HG02840 (cell line): ENCODE measurements at regions not wholly inside any gene's neighbourhood (a gene's known extent, or its start where the extent isn't known, plus 50 kb on each side); places are given as distances from the start of the nearest gene placed in this dataset.
"Not testable (repeated sequence)": the region's sequence is repeated elsewhere in the genome, so short reads cannot be mapped to it uniquely, and the experiment has no call there.

Experiments used
- ATAC-seq: cut with Tn5 transposase; IDR thresholded peaks from one replicate; pipeline ENCODE4 v1.9.1; 2021; ENCODE audit warnings: mild to moderate bottlenecking, moderate library complexity, moderate number of reproducible peaks; ENCODE audit not compliant: unreplicated experiment, low FRiP score

GRCh38 chr9:90141723-90142122, 500.9 kb downstream of the DIRAS2 start:
- no peak for ATAC-seq

DNA sequence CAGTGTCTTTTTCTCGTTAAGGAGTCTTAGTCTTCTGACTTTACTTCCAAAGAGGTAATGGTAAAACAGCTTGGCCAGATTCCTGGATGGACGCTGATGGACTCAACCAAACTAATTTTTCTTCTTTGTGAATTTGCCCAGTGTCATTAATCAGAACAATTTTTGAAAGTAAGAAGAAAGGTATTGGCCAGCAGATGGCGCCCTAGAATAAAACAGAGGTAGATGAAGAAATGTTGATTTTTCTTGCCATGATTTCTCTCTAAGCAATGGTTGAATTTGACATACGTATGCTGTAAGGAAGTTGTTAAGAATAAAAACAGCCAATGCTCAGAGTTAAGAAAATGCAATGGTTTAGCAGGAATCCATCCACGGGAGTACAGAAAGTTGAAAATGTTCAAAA, 500.0 kb downstream of the DIRAS2 start:
- ATAC-seq, result no peak

GRCh38 chr9:90147426-90147825, 495.2 kb downstream of the DIRAS2 start:
- ATAC-seq, result no peak

DNA sequence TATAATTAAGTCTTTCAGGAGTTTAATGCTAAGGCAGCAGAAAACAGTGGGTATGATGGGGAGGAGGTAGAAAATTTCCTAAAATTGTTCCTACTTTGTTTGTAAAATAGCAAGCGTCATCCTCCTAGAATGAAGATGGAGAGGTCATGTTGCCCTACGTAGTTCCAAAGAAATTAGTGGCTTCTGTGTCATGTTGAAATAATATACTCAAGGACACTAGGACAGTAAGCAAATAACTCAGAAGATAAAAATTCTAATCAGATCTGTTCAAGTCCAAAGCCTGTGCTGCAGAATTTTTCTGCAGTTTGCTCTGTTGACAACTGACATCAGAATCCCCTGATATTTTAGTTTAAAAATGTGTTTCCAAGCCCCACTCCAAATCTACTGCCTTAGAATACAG, 486.3 kb downstream of the DIRAS2 start:
- ATAC-seq, result no peak

DNA sequence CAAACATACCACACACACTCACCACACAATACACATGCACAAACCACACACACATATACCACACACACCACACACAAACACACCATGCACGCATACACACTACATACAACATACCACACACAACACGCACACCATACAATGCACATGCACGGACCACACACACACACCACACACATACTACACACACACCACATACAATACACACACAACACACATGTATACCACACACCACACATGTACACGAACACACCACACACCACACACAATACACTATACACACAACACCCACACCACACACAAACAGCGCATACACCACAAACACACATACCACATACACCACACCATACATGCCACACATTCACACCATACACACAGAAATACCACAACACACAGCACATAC, 480.3 kb downstream of the DIRAS2 start:
- ATAC-seq, result no peak

DNA sequence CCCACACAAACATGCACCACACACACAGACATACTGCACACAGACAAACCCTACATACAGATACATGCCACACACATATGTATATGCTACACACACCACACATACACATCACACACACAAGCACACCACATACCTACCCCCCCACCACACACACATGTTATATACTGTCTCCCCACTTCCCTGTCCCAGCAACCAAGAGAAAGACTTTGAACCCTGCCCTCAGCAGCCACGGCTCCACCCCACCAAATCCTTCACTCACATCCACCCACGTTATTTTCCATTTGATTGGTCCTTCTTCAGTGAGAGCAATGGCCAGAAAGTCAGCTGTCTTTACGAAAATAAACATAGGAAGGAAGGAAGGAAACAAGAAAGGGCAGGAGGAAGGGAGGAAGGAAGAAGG, 479.8 kb downstream of the DIRAS2 start:
- ATAC-seq, result no peak

- no peak for ATAC-seq
Observed at GRCh38 chr9:90165281-90165680, 477.3 kb downstream of the DIRAS2 start.

- ATAC-seq, result not testable (repeated sequence)
Observed at GRCh38 chr9:90166374-90166773, 476.2 kb downstream of the DIRAS2 start.

GRCh38 chr9:90167914-90168313, 474.7 kb downstream of the DIRAS2 start:
- ATAC-seq, result no peak

GRCh38 chr9:90169490-90169889, 473.1 kb downstream of the DIRAS2 start:
- no peak for ATAC-seq

DNA sequence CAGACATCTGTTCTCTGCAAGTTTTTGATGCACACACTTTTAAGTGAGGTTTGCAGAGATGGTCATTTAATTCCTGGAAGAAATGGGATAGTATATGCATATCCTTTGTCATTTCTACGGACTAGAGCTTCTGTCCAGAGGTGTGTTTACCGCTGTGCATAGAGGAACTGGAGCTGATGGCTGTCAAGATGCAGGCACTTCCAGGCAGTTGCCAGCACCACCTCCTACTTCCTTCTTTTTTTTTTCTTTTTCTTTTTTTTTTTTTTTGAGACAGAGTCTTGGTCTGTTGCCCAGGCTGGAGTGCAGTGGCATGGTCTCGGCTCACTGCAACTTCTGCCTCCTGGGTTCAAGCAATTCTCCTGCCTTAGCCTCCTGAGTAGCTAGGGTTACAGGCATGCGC, 468.7 kb downstream of the DIRAS2 start:
- not testable (repeated sequence) for ATAC-seq

- not testable (repeated sequence) for ATAC-seq
Observed at GRCh38 chr9:90174346-90174745, 468.3 kb downstream of the DIRAS2 start.

GRCh38 chr9:90175257-90175656, 467.4 kb downstream of the DIRAS2 start:
- no peak for ATAC-seq

- ATAC-seq, result no peak
Observed at GRCh38 chr9:90175865-90176264, 466.8 kb downstream of the DIRAS2 start.

GRCh38 chr9:90176901-90177300, 465.7 kb downstream of the DIRAS2 start:
- ATAC-seq, result no peak

DNA sequence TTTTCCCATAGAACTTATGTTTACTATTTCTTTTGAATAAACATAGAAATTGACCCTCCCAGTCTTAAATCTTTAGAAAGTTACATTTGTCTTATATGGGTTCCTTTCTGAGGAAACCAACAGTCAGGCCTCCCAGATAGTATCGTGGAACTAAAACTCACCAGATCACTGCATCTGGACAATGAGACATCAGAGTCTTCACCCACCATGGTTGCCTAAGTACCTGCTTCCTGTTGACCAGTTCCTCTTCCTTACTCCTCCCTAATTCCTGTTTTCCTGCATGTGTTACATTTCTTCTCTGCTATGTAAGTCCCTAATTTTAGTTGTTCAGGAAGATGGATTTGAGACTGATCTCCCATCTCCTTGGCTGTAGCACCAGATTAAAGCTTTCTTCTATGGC, 462.2 kb downstream of the DIRAS2 start:
- ATAC-seq, result no peak

GRCh38 chr9:90188656-90189055, 454.0 kb downstream of the DIRAS2 start:
- ATAC-seq, result no peak

DNA sequence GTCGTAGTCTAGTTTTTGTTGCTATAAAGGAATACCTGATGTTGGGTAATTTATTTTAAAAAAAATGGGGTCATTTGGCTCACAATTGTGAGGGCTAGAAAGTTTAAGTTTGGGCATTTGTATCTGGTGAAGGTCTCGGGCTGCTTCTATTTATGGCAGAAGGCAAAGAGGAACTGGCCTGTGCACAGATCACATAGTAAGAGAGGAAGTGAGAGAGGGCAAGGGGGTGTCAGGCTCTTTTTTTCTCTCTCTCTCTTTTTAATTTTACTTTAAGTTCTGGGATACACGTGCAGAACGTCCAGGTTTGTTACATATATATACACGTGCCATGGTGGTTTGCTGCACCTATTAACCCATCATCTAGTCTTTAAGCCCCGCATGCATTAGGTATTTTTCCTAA, 453.3 kb downstream of the DIRAS2 start:
- no peak for ATAC-seq

DNA sequence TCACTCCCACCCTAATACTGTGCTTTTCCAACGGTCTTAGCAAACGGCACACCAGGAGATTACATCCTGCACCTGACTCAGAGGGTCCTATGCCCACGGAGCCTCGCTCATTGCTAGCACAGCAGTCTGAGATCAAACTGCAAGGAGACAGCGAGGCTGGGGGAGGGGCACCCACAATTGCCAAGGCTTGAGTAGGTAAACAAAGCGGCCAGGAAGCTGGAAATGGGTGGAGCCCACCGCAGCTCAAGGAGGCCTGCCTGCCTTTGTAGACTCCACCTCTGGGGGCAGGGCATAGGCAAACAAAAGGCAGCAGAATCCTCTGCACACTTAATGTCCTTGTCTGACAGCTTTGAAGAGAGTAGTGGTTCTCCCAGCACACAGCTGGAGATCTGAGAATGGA, 450.2 kb downstream of the DIRAS2 start:
- ATAC-seq, result not testable (repeated sequence)

GRCh38 chr9:90198956-90199355, 443.7 kb downstream of the DIRAS2 start:
- no peak for ATAC-seq

- ATAC-seq, result no peak
Observed at GRCh38 chr9:90201766-90202165, 440.9 kb downstream of the DIRAS2 start.

- ATAC-seq, result no peak
Observed at GRCh38 chr9:90204128-90204831, 438.3 kb downstream of the DIRAS2 start.

DNA sequence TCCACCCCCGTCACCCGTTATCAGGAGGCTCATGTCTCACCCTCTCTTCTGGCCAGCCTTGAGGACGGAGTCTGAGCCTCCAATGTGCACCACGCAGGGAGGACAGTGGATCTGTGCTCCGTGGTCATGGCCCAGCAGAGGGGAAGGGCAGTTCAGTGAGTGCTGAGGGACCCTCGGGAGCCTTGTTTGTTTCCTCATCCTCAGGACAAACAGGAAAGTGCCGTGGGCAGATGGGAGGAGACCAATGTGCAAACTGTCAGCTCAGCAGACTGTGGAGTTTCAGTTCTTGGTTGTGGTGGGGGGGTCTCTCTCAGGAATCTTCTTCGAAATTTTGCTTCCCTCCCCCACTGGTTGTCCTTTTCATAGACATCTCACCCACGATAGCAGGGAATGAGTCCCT, 429.6 kb downstream of the DIRAS2 start:
- ATAC-seq, result not testable (repeated sequence)
